ENCODE measurements at regions not wholly inside any gene's neighbourhood (a gene's known extent, or its start where the extent isn't known, plus 50 kb on each side); places are given as distances from the start of the nearest gene placed in this dataset.

DNA sequence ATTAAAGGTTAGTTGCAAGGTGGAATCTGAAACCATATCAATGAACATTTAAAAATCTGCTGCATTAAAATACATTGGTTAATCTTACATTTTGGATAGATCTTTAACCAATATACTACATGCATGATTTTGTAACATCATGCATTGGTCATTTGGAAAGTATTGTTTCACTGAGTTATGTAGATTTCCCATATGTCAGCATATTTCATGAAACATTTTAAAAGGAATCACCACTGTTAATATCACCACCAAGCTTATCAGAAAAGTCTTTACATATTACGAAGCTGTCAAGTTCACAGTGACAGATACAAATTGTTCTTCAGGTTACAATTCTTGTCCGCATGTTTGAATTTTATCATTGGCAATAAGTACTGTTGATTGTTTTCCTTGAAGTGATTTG lies 89.9 kb upstream of the ADGRL2 start:
- H4K5ac ChIP-seq (ENCODE audit: insufficient read length, low read depth, low read length) = no peak overlapping the region
- no peak overlapping the region for H2BK20ac ChIP-seq (ENCODE audit: low read length)
- no peak overlapping the region for H3K4me2 ChIP-seq (ENCODE audit: insufficient read depth in 1 of 2, low read depth in 2 of 2, low read length in 2 of 2)
- no peaks in the 10 kb centered on the region for H3K79me1 ChIP-seq (ENCODE audit: low read depth, low read length)
- no peak overlapping the region for H2BK5ac ChIP-seq (ENCODE audit: low read depth, low read length)
- DNase-seq (ENCODE audit: low read depth in 1 of 2, low spot score in 2 of 2) = no peak
- no peaks in the 10 kb centered on the region for H3K4me1 ChIP-seq (replicated peaks in 1 of 4; ENCODE audit: control insufficient read depth in 3 of 4, insufficient read depth in 4 of 4, low read length in 3 of 4)
- H3K4ac ChIP-seq (replicated peaks; ENCODE audit: insufficient read length, low read depth, low read length) = no peak overlapping the region
- no peak for FAIRE-seq
- POLR2A ChIA-PET (ENCODE audit: partially characterized antibody) = no interaction called here
- CTCF ChIA-PET (ENCODE audit: partially characterized antibody) = no interaction called here
- no peak overlapping the region for H4K91ac ChIP-seq (replicated peaks; ENCODE audit: insufficient read length, low read length)
- no peak overlapping the region for H3K56ac ChIP-seq (replicated peaks; ENCODE audit: insufficient read length, low read depth, low read length)
- no peak overlapping the region for H2BK15ac ChIP-seq (ENCODE audit: low read length)
- no peaks in the 10 kb centered on the region for H3K9me3 ChIP-seq (ENCODE audit: insufficient read depth in 2 of 2, low read depth in 1 of 2, low read length in 1 of 2)
- H4K8ac ChIP-seq (ENCODE audit: extremely low read depth, insufficient read depth, low read length) = no peak overlapping the region
- no peak overlapping the region for H3K18ac ChIP-seq (ENCODE audit: extremely low read depth, low read length)
- no peaks in the 10 kb centered on the region for H3K36me3 ChIP-seq (ENCODE audit: control insufficient read depth in 2 of 4, insufficient read depth in 4 of 4, low read length in 3 of 4)
- no peak overlapping the region for H2AFZ ChIP-seq (ENCODE audit: low read length)
- no peak overlapping the region for H3K23ac ChIP-seq (ENCODE audit: insufficient read length)
- H2AK5ac ChIP-seq (ENCODE audit: low read depth, low read length) = no peak overlapping the region
- no peaks in the 10 kb centered on the region for H3K23me2 ChIP-seq (ENCODE audit: low read depth, low read length)
- no peak overlapping the region for H3K4me3 ChIP-seq (ENCODE audit: extremely low read depth in 1 of 4, insufficient read depth in 2 of 4, low read depth in 3 of 4, low read length in 4 of 4)
- no peak overlapping the region for H2BK12ac ChIP-seq (ENCODE audit: low read depth, low read length)
- H2BK120ac ChIP-seq (replicated peaks; ENCODE audit: low read depth, low read length) = no peak overlapping the region
- no peaks in the 10 kb centered on the region for H3K27me3 ChIP-seq (replicated peaks in 1 of 4; ENCODE audit: control insufficient read depth in 3 of 4, extremely low read depth in 1 of 4, insufficient read depth in 3 of 4, low read length in 3 of 4)
- WGBS, 2 experiments (ENCODE audit: extremely low coverage in 1 of 2, insufficient coverage in 1 of 2, insufficient read length in 1 of 2, insufficient replicate concordance in 2 of 2, low coverage in 1 of 2, low lambda C conversion rate in 2 of 2, missing lambda C conversion rate in 1 of 2) = 100% methylated on average over 2 of the region's 2 CpGs; no CpG with 5 or more reads in 1 of the 2 experiments
- TF ChIP-seq TAF1 (IDR thresholded peaks at IDR 0.05; ENCODE audit: low read depth, low read length) = no peak
- peak; percentile 76 for TF ChIP-seq MAFK (IDR thresholded peaks at IDR 0.05; ENCODE audit: low read depth, low read length)
- H3K27ac ChIP-seq (ENCODE audit: low read depth, low read length) = no peak overlapping the region
- no peaks in the 10 kb centered on the region for H3K79me2 ChIP-seq (ENCODE audit: control insufficient read depth in 1 of 2, insufficient read depth in 2 of 2, low read length in 2 of 2)
- no peaks in the 10 kb centered on the region for H4K20me1 ChIP-seq (replicated peaks in 1 of 2; ENCODE audit: control insufficient read depth in 1 of 2, insufficient read depth in 2 of 2, low read length in 2 of 2)
- H3K9ac ChIP-seq (replicated peaks in 1 of 4; ENCODE audit: extremely low read depth in 1 of 4, low read depth in 3 of 4, low read length in 3 of 4) = no peak overlapping the region
- no peak overlapping the region for H3K14ac ChIP-seq (ENCODE audit: insufficient read length)

Measured in H1 (cell line).